ENCODE measurements at regions not wholly inside any gene's neighbourhood (a gene's known extent, or its start where the extent isn't known, plus 50 kb on each side); places are given as distances from the start of the nearest gene placed in this dataset.

DNA sequence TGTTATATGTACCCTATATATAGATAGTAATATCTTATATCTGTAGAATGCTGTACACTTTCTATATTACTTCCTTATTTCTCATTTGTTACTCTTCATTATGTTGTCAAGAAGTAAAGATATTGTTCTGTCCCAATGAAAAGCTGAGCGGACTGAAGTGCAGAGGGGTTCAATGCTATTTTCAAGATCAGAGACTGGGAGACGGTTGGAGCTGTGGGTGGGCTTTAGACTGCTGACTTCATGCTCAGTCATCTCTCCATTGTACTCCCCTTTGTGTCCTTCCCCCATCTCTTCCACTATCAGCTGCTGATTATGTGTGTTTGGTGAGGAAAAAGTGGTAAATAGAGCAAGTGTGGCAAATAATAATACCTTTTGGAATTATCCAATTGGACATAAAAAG, 532.3 kb upstream of the ZNF608 start:
- DNase-seq (ENCODE audit: low read depth, low spot score): no peak

DNA sequence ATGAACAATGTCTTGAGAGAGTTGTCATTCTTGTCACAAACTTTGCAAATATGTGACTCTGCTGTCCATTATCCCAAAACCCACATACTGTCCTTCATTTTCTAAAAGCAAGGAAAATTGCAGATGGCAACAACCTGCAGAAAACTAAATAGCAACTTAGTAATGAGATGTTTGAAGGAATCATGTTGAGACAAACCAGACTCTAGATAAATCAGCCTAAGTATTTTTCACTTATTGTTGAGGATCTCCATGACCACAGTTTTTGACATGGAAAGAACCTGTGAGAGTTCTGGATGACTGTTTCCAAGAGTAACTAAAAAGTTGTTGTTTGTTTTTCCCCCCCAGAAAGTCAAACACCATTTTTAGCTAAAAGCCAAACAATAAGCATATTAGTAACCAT, 535.2 kb upstream of the ZNF608 start:
- DNase-seq (ENCODE audit: low read depth, low spot score): no peak

DNA sequence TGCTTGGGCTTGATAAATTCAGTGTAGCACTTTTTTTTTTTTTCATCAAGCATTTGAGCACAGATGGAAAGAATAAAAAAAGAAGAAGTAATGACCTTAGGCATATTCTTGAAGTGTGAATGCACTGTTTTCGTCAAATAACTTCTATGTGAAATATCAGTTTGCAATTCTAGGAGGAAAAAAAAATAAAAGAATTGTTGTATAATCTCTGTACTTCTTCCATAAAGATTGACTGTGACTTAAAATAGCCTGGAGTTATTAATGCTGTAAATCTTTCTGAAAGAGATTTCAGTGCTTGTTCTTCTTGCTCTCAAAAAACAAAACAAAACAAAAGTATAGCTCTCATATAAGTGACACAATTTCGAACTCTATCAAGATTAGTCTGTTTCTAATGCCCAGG, 536.9 kb upstream of the ZNF608 start:
- no peak for DNase-seq (ENCODE audit: low read depth, low spot score)

DNA sequence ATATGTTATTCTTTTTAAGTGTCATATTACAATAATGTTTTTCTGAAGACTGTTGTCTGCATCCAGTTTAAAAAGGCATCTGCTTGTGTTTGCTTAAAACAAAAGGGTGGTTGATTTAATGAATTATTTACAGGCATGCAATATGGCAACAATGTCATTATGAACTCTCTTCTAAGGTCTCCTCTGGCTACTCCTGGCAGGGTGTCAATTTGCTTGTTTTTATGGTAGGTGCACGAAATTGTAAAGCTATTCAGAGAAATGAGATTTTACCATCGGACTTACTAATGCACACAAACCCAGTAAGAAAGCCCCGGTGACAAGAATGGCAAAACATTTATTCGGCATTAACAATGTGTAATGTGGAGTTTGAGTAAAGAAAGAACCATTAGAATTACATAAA, 539.8 kb upstream of the ZNF608 start:
- DNase-seq (ENCODE audit: low read depth, low spot score): no peak

DNA sequence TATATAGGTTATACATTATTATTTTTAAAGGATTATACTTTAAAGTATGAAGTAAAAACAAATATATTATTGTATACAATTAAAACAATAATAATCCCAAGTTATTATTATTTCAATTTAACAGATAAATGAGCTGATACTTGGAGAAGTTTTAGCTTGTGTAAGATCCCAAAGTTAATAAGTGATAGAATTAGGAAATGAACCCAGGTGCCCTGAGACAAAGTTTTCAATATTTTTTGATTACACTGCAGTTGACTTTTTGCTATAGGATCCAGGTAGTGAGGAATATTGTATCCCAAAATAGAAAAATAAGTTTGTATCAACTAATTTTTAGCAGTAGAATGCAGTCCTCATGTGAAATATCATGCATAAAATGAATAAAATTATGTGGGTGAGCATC, 543.2 kb upstream of the ZNF608 start:
- no peak for DNase-seq (ENCODE audit: low read depth, low spot score)

DNA sequence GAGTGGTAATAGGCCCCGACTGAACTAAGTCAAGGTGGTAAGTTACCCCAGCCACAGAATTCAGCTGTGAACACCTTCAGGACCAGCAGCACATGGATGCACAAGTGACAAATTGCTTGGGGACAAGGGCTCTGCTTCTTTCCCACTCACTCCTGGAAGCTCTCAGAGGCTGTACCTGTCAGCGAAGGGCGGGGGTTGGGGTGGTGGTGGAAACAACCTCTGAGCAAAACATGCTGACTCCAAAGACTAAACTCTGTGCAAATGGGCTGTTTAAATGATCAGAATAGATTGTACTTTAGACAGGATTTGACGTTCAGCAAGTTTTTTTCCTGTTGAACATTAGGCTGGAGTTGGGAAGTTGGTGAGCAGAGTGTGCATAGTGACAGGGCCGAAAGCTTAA, 544.5 kb upstream of the ZNF608 start:
- no peak for DNase-seq (ENCODE audit: low read depth, low spot score)

DNA sequence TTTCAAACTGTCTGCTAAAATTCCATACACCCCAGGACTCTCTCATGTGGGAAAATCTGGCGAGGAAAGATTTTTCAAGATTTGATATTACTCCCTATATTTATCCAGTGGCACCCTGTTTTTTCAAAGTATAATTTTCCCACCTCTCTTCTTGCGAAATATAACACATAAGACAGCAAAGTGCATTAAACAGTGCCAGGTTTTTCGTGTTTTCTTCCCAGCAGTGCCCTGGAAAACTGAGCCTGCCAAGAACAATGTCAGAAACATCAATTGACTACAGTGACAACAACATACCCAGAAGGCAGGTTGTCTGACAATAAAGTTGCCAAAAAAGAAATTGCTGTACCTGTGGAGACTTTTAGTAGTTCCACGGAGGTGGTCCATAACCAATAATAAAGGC, 545.0 kb upstream of the ZNF608 start:
- DNase-seq (ENCODE audit: low read depth, low spot score): no peak

DNA sequence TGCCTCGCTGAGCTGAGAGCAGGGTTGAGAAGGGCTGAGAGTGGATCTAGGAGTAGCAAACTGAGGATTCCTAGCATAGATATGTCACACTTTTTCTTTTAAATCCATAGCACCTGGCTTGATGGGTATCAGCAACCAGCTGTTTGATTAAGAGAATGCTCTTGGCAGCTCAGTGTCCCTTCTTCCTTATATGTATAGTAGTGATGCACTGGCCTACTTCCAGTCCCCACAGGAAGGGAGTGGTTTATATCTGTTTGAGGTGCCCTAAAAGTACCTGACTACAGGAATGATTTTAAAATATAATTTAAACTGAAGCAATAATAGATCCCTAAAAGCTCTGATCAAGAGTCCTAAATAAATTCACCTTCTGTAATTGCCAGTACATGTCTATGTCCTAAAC, 546.8 kb upstream of the ZNF608 start:
- DNase-seq (ENCODE audit: low read depth, low spot score): no peak

DNA sequence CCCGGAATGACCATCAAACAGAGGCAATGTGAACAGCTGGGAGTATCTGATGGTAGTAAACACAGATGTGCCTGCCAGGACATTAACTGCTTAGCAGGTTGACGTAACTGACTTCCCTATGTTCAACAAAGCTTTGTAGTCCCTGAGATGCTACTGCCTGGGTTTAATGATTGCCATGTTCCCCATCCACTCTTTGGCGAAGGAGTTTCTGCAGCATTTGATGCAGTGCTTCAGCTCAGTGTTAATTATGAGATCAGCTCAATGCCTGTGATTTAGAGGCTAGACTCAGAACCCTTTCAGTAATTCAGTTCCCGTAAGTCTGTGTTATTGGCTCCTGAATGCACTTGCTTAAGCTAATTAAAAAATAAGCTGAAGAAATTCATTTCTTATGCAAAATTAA, 547.3 kb upstream of the ZNF608 start:
- no peak for DNase-seq (ENCODE audit: low read depth, low spot score)

DNA sequence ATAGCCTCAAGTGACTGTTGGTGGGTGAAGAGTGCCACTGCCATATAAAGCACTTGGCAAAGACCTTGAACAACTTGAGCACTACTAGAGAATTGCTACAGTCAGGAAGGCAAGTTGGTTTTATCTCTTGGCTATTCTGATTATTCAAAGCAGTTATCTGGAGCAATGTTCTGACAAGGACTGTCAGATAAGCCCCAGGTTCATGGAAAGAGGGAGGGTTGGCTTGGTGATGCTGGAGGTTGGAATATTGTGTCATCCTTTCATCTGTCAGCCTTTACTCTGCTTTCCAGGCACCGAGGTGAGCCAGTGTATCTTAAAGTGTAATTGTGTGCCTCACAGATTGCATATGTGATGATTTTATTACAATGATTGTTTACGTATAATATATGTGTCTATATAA, 548.4 kb upstream of the ZNF608 start:
- no peak for DNase-seq (ENCODE audit: low read depth, low spot score)

DNA sequence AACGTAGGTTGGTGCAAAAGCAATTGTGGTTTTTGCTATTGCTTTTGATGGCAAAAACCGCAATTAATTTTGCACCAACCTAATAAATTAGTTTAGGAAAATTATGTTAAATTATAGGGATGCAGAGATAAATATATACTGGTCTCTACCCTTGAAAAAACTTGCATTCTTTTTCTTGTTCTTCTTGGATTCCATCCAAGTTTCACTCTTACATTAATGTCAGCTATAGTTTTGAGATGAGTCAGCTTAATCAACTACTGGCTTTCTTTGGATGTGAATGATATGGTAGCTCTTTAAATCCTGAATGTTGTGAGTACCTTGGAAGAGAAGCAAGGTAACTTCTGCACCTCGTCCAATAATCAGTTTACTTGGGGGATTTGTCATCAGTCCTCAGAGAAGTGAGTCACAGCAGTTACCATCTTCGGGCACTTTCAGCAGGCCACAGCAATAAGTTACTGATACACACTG, 549.0 kb upstream of the ZNF608 start:
- no peak for DNase-seq (ENCODE audit: low read depth, low spot score)

DNA sequence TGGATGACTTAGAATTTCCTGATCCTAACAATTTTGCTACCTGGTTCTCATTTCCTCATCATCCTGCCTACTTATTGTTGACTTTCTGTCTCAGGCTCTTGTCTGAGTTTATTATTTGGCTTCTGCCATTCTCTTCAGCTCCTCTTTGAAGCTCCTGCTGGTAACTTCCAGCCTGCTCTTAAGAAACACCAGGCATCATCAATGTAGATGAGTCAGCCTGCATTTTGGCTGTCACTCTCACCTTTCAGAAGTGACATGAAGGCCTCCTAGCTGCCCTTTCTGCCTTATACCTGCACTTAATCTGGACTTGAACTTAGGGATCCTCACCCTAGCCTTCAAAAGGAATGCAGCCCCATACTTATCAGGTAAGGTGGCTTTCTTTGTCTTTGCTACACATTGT, 551.8 kb upstream of the ZNF608 start:
- DNase-seq (ENCODE audit: low read depth, low spot score): no peak

DNA sequence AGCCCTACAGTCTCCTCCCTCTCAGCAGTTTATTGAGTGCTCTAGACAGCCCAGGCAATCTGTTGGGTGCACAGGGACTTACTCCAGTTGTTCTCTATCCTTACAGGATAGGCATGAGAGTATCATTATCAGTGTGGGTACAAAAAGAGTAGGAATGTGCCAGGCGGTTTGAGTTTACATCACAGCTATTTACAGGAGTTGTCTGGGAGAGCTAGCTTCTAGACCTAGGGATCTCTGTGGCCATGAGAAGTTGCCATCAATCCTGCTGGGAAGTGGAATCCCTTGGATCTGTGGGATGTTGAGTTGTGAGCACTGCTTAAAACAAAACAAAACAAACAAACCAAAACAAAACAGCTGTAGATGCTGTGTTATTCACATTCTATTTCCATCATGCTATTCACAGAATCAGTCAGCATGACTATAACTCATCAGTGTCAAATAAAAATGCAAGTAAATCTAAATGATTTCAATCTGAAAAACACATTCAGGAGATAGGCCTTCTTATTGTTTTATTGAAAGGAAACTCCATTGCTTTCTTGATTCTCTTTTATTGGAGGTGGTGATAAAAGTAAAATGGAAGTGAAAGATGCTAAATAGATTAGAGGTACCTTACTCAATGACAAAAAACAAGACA, 552.4 kb upstream of the ZNF608 start:
- no peak for DNase-seq (ENCODE audit: low read depth, low spot score)

DNA sequence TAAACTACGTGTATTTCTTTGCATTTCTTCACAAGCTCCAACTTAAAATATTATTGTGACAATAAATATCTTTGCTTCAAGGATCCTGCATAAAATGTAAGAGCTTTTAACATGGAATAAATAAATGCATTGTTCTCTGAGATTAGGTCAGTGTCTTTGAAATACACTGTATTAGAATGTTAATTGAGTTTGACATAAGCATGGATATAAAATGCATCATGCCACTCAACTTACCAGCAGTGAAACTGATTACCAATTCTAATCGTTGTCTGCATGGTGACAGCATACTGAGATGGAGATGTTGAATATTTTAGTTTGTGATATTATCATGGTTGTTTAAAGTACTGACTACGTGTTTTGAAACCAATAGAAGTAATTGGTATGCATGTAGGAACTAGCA, 555.3 kb upstream of the ZNF608 start:
- no peak for DNase-seq (ENCODE audit: low read depth, low spot score)

DNA sequence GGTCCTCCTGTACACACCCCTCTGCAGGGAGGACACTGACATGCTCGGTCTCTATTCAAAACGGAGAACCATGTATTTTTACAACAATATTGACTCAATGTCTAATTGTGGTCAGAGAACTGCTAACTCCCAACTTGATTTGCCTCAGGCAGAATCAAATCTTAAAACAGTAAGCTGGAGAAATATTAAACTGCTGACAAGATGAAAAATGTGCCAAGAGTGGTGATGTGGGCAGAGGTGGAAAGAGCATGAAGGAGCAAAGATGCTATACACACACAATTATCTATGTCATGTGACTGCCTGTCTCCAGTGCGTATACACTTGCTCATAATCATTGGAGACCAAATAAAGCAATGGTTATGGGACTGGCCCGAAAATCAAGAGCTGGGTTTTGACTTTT, 556.1 kb upstream of the ZNF608 start:
- DNase-seq (ENCODE audit: low read depth, low spot score): no peak

DNA sequence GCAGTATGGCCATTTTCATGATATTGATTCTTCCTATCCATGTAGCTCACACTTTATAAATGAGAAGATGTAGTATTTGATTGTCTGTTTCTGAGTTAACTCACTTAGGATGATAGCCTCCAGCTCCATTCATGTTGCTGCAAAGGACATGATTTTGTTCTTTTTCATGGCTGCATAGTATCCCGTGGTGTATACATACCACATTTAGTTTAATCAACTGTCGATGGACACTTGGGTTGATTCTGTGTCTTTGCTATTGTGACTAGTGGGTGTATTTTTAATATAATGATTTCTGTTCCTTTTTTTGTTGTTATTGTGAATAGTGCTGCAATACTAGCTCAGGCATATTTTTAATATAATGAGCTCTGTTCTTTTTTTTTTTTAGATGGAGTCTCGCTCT, 560.3 kb upstream of the ZNF608 start:
- DNase-seq (ENCODE audit: low read depth, low spot score): no peak

DNA sequence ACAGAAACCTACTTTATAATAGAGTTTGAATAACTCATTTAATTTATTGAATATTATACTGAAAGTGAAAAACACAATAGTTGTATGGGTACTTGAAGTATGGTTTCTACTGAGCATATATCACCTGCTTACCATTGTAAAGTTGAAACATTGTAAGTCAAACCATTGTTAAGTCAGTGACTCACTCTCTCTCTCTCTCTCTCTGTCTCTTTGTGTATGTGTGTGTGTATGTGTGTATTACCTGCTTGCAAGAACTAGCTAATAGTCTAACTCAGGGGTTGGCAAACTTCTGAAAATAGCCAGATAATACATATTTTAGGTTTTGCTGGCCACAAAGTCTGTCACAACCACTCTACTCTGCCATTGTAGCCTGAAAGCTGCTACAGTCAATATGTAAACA, 564.3 kb upstream of the ZNF608 start:
- DNase-seq (ENCODE audit: low read depth, low spot score): no peak

DNA sequence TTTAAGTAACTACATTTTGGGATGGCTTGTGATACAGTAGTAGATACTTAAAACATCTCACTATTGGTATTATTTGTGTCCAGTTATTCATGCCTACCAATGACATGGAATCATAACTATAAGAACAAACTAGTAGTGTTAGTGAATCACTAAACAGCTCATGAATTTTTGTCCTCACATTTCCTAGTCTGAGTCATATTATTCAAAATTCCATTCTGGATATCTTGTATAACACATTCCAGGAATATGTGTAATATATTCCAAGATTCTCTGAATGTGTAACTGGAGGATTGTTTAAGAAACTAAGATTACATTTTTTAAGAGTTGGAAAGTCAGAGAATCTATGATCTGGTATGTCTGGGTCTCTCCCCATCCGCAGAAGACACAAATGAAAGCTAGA, 565.3 kb upstream of the ZNF608 start:
- DNase-seq (ENCODE audit: low read depth, low spot score): no peak

DNA sequence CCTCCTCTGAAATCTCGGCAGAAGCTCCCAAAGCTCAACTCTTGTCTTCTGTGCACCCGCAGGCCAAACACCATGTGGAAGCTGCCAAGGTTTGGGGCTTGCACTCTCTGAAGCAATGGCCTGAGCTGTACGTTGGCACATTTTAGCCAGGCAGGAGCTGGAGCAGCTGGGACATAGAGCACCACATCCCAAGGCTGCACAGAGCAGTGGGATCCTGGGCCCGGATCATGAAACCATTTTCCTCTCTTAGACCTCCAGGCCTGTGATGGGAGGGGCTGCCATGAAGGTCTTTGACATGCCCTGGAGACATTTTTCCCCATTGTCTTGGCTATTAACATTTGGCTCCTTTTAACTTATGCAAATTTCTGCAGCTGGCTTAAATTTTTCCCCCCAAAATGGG, 567.1 kb upstream of the ZNF608 start:
- no peak for DNase-seq (ENCODE audit: low read depth, low spot score)

DNA sequence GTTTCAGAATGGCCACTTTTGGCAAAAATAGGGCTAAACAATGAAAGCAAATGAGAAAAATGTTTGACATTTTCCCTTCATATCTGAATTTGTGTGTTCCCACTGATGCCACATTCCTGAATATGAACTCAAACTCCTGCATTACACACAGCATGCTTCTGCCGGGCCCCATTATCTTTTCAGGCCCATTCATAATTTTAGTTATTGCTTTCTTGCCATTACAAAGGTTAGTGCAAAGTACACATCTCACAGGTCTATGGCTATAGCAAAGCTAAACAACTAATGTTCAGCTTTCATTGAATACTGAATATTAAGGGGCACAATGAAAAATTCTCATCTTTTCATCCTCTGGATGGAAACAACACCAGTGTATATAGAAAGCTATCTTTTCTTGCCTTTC, 568.9 kb upstream of the ZNF608 start:
- DNase-seq (ENCODE audit: low read depth, low spot score): no peak

DNA sequence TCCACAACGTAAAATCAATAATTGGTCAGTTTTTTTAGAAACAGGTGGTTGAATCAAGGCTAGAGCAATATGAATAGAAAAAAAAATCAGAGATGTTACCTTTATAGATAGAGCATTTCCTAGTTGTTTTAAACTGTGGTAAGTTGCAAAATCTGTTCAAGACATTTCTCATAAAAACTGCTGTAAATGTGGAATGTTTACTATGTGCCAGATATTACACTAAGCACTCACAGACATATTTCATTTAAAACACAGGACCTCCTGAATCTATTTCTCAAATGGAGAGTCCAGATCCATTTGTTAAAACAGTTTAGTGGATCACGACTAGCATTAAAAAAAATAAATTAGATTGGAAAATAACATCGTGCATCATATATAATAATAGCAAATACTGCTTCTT, 570.0 kb upstream of the ZNF608 start:
- DNase-seq (ENCODE audit: low read depth, low spot score): no peak

DNA sequence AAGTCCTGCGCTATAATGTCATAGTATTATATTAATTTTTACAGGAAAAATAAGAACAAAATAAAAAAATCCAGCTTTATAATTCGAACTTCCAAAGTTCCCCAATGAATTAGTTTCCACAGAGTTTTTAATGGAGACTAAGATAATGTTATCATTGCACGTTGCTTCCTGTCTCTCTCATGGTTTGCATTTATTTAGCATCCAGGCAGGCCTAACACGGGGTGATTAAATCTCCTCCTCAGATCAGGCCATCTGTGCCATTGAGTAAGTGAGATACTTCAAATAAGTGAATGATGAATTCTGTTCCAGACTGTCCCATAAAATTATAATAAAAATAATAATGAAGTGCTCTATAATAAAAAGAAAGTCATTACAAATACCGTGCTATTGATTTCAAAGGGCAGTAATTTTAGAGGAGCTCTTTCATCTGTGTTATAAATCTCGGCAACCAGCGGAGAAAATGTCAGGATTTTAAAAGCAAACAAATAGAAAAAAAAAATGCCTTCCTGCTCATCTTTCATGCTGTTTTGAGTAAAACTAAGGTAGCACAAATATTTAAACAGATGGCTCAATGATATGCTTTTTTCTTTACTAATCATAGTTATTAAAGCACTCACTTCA, 570.6 kb upstream of the ZNF608 start:
- DNase-seq (ENCODE audit: low read depth, low spot score): no peak

DNA sequence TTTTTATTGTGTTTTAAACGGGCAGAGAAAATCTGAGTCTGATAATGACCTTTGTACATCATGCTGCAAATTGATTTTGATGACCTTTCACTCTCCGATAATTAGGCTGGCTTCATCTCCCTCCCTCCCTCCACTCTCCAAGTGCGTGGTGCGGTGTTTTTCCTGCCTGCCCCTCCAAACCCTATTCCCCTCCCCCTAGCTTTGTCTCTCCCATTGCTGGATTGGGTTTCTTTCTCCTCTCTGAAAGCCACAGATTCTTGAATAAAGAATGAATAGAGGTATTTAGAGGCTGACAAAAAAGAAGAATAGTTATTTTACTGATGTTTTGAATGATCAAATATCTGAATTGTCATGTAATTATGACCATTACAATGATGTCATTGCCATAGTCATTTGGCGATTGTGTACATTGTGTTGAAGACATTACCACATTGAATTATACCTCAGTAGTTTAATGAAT, 571.1 kb upstream of the ZNF608 start:
- DNase-seq (ENCODE audit: low read depth, low spot score): no peak

DNA sequence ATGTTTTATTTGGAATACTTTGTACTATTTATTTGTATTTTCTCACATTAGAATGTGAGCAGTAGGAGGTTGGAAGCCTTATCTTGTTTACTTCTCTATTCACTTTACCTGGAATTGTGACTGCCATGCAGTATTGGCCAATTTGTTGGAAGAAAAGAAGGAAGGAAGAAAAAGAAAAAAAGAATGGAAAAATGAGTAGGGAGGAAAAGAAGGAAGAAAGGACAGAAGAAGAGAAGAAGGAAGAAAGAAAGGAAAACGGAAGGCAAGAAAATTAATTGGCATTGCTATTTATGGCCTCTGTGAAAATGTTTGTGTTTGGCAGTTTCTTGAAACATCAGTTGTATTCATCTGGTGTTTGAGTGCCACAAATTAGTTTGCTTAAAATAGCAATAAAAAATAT, 575.2 kb upstream of the ZNF608 start:
- no peak for DNase-seq (ENCODE audit: low read depth, low spot score)

Data from activated CD4-positive, CD25-positive, alpha-beta regulatory T cell treated with anti-CD3 and anti-CD28 coated beads, Interleukin-2, amount 50 U/mL, for 16 hours (primary cell).